Mesenchymal stem cell (in vitro differentiated cells and primary cell): ENCODE measurements at regions not wholly inside any gene's neighbourhood (a gene's known extent, or its start where the extent isn't known, plus 50 kb on each side); places are given as distances from the start of the nearest gene placed in this dataset.

ENCODE experiments used
- DNase-seq: peaks from one replicate; pipeline ENCODE4 v3.0.0-alpha.2; 2013
- H2AFZ ChIP-seq: one replicate; pipeline ENCODE4 v1.6.1; 2013; ENCODE audit warnings: low read depth, mild to moderate bottlenecking, control low read depth, inconsistent platforms, low read length, moderate library complexity
- H2AK5ac ChIP-seq: 2 replicates; pipeline ENCODE4 v1.6.1; 2013; ENCODE audit warnings: low read length, moderate library complexity, mild to moderate bottlenecking, inconsistent platforms; ENCODE audit not compliant: severe bottlenecking
- H2BK120ac ChIP-seq: one replicate; pipeline ENCODE4 v1.6.1; 2013; ENCODE audit warnings: low read depth, mild to moderate bottlenecking, inconsistent platforms, low read length, moderate library complexity
- H2BK12ac ChIP-seq, 2 experiments: one replicate each; pipeline ENCODE4 v1.6.1; 2013; ENCODE audit warnings: inconsistent platforms in 2 of 2, low read length in 2 of 2, mild to moderate bottlenecking in 2 of 2, moderate library complexity in 2 of 2, control low read depth in 1 of 2
- H2BK15ac ChIP-seq: one replicate; pipeline ENCODE4 v1.6.1; 2013; ENCODE audit warnings: mild to moderate bottlenecking, low read depth, inconsistent platforms; ENCODE audit not compliant: poor library complexity, severe bottlenecking
- H2BK5ac ChIP-seq: 2 replicates; pipeline ENCODE4 v1.6.1; 2013; ENCODE audit warnings: low read depth, mild to moderate bottlenecking, low read length, control low read depth, inconsistent platforms; ENCODE audit not compliant: poor library complexity, severe bottlenecking
- H3K14ac ChIP-seq, 2 experiments: one replicate each; pipeline ENCODE4 v1.6.1; 2013; ENCODE audit warnings: inconsistent platforms in 2 of 2, low read length in 2 of 2, control low read depth in 1 of 2, mild to moderate bottlenecking in 1 of 2, moderate library complexity in 1 of 2
- H3K18ac ChIP-seq, 2 experiments: one replicate each; pipeline ENCODE4 v1.6.1; 2013; ENCODE audit warnings: inconsistent platforms in 2 of 2, low read length in 2 of 2, control low read depth in 1 of 2, low read depth in 1 of 2, mild to moderate bottlenecking in 1 of 2
- H3K23ac ChIP-seq, 2 experiments: one replicate each; pipeline ENCODE4 v1.6.1; 2013; ENCODE audit warnings: inconsistent platforms in 2 of 2, low read length in 2 of 2, mild to moderate bottlenecking in 2 of 2, moderate library complexity in 2 of 2, control low read depth in 1 of 2
- H3K27ac ChIP-seq: 2 replicates; pipeline ENCODE4 v1.5.1; 2013; ENCODE audit warnings: mild to moderate bottlenecking, moderate library complexity, low read length, control low read depth, inconsistent platforms; ENCODE audit not compliant: poor library complexity, severe bottlenecking
- H3K27me3 ChIP-seq, 2 experiments: 2 replicates each; pipeline versions ENCODE4 v1.6.1 to v1.7.0; 2013; ENCODE audit warnings: low read length in 2 of 2, mild to moderate bottlenecking in 2 of 2, moderate library complexity in 2 of 2, control low read depth in 1 of 2, inconsistent platforms in 1 of 2; ENCODE audit not compliant: control insufficient read depth in 1 of 2, insufficient read depth in 1 of 2
- H3K36me3 ChIP-seq, 2 experiments: 2 replicates each; pipeline versions ENCODE4 v1.6.1 to v1.7.0; 2013; ENCODE audit warnings: low read length in 2 of 2, control low read depth in 1 of 2, inconsistent platforms in 1 of 2, low read depth in 1 of 2, mild to moderate bottlenecking in 1 of 2; ENCODE audit not compliant: insufficient read depth in 2 of 2, control insufficient read depth in 1 of 2
- H3K4ac ChIP-seq, 2 experiments: one replicate each; pipeline ENCODE4 v1.6.1; 2013; ENCODE audit warnings: inconsistent platforms in 2 of 2, low read length in 2 of 2, mild to moderate bottlenecking in 2 of 2, moderate library complexity in 2 of 2, control low read depth in 1 of 2, low read depth in 1 of 2
- H3K4me1 ChIP-seq: 2 replicates; pipeline ENCODE4 v1.6.1; 2013; ENCODE audit warnings: low read depth, low read length, control low read depth; ENCODE audit not compliant: control insufficient read depth, insufficient read depth
- H3K4me2 ChIP-seq: 2 replicates; pipeline ENCODE4 v1.6.1; 2013; ENCODE audit warnings: low read length, mild to moderate bottlenecking, inconsistent platforms; ENCODE audit not compliant: poor library complexity, severe bottlenecking
- H3K4me3 ChIP-seq, 2 experiments: 2 replicates each; pipeline versions ENCODE4 v1.5.1 to v1.7.0; 2013; ENCODE audit warnings: low read length in 2 of 2, mild to moderate bottlenecking in 2 of 2, control low read depth in 1 of 2, low read depth in 1 of 2; ENCODE audit not compliant: insufficient read depth in 1 of 2
- H3K79me1 ChIP-seq: replicated peaks from 2 replicates; pipeline ENCODE4 v1.6.1; 2013; ENCODE audit warnings: mild to moderate bottlenecking, control low read depth, low read length, inconsistent platforms; ENCODE audit not compliant: poor library complexity, severe bottlenecking
- H3K9ac ChIP-seq: 2 replicates; pipeline ENCODE4 v1.7.0; 2013; ENCODE audit warnings: mild to moderate bottlenecking, low read length, moderate library complexity
- H3K9me3 ChIP-seq: 2 replicates; pipeline ENCODE4 v1.7.0; 2013; ENCODE audit warnings: mild to moderate bottlenecking, low read length; ENCODE audit not compliant: control insufficient read depth
- H4K8ac ChIP-seq: one replicate; pipeline ENCODE4 v1.6.1; 2013; ENCODE audit warnings: inconsistent platforms, mild to moderate bottlenecking, low read length, moderate library complexity
- H4K91ac ChIP-seq: one replicate; pipeline ENCODE4 v1.6.1; 2013; ENCODE audit warnings: mild to moderate bottlenecking, low read length, inconsistent platforms
- WGBS: methylation state at CpG from one replicate; pipeline ENCODE4 v1.1.7; 2013; ENCODE audit warnings: mixed read lengths; 5-methylcytosine and 5-hydroxymethylcytosine counted together

DNA sequence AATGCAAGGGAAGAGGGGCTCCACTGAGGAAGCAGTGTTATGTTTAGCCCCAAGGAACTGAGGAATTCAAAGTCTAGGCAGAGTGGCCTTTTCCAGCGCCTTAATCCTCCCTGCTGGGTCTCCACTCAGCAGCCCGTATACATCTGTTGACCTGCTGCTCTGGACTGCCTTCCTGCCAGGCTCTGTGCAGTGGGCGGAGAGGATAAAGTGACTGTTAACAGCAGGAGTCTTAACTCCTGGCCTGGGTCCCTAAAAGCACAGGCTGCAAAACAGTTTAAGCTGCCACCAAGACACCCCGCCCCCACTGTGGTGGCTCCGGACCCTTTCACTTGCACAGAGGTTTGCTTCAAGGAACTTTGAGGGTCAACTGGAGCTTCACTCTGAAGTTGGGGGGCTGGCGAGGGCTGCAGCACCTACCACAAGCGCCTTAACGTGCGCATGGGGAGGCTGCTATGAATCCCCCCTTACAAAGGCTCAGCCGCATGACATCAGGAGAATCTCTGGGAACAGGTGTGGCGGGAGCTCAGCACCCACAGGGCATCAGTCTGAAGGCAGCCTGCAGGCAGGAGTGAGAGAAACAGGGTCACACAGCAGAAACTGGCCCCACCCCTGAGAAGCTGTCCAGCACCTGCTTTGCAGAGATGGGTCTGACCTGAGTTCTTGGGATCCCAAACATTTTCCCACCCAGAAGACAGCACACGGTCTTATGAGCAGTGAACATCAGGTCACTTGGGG is 358.2 kb upstream of the GATB start:
- Histone ChIP-seq H3K23ac (no peak overlapping the region), H3K4me3 (no peak overlapping the region), H3K36me3 (no peaks in the 10 kb centered on the region), H3K9ac (no peak overlapping the region), H2BK15ac (no peak overlapping the region), H3K4me1 (no peaks in the 10 kb centered on the region), H4K91ac (no peak overlapping the region), H2BK12ac (no peak overlapping the region), H2AFZ (no peak overlapping the region), H3K4me2 (no peak overlapping the region), H3K27me3 (peaks cover 16 to 21% of the 10 kb centered on the region in 2 experiments), H3K18ac (no peak overlapping the region), H2BK120ac (no peak overlapping the region), H3K79me1 (no peaks in the 10 kb centered on the region), H2BK5ac (no peak overlapping the region), H3K4ac (no peak overlapping the region), H3K27ac (no peak overlapping the region), H2AK5ac (no peak overlapping the region), H3K14ac (no peak overlapping the region), H3K9me3 (no peaks in the 10 kb centered on the region), H4K8ac (no peak overlapping the region)
- no peak for DNase-seq
- WGBS, result 74% methylated on average over 11 of the region's 12 CpGs

DNA sequence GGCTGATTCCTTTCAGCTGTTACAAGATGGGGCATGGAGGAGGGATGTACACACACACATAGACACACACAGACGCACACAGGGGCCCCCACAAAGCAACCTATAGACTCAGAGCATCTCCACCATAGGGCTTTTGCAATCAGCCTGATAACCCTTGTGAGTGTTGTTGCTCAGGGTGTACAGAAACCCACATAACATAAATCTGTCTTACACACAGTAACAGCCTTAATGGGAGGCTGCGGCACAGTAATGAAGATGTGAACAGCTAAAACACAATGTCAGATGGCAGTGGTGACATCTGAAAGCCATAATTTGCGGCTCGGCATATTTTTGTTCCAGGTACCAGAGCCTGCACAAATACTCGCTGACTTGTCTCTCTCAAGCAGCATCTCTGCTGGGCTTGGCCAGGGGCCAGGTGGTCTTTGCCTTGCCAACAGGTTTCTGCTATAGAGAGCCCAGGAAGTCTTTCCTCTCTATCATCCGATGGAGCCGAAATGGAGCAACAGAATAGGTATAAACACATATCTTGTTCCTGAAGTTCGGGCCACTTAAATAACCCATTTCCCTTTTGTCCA is 357.2 kb upstream of the GATB start:
- no peak overlapping the region for H3K18ac ChIP-seq
- no peak overlapping the region for H3K27ac ChIP-seq
- H3K36me3 ChIP-seq, result no peaks in the 10 kb centered on the region
- H2BK15ac ChIP-seq, result no peak overlapping the region
- DNase-seq, result no peak
- WGBS, result 94% methylated on average over 7 of the region's 8 CpGs
- no peaks in the 10 kb centered on the region for H3K79me1 ChIP-seq
- H3K27me3 ChIP-seq, result peaks cover 16 to 21% of the 10 kb centered on the region in 2 experiments
- H2AK5ac ChIP-seq, result no peak overlapping the region
- no peak overlapping the region for H4K8ac ChIP-seq
- no peak overlapping the region for H4K91ac ChIP-seq
- no peak overlapping the region for H3K4me2 ChIP-seq
- H3K4me3 ChIP-seq, result no peak overlapping the region
- H3K4ac ChIP-seq, result no peak overlapping the region
- H3K9ac ChIP-seq, result no peak overlapping the region
- H2BK12ac ChIP-seq, result no peak overlapping the region
- no peak overlapping the region for H2BK5ac ChIP-seq
- no peak overlapping the region for H3K23ac ChIP-seq
- no peaks in the 10 kb centered on the region for H3K4me1 ChIP-seq
- H3K9me3 ChIP-seq, result no peaks in the 10 kb centered on the region
- no peak overlapping the region for H3K14ac ChIP-seq
- no peak overlapping the region for H2AFZ ChIP-seq
- no peak overlapping the region for H2BK120ac ChIP-seq

- Histone ChIP-seq H3K27ac (no peak overlapping the region), H2AFZ (no peak overlapping the region), H3K9ac (no peak overlapping the region), H2BK5ac (no peak overlapping the region), H3K23ac (no peak overlapping the region), H2BK120ac (no peak overlapping the region), H3K4me3 (no peak overlapping the region), H3K9me3 (no peaks in the 10 kb centered on the region), H2BK12ac (no peak overlapping the region), H4K91ac (no peak overlapping the region), H3K14ac (no peak overlapping the region), H2AK5ac (no peak overlapping the region), H4K8ac (no peak overlapping the region), H3K36me3 (no peaks in the 10 kb centered on the region), H2BK15ac (no peak overlapping the region), H3K18ac (no peak overlapping the region), H3K4me1 (no peaks in the 10 kb centered on the region), H3K4me2 (no peak overlapping the region), H3K4ac (no peak overlapping the region), H3K79me1 (no peaks in the 10 kb centered on the region), H3K27me3 (peaks cover 16 to 21% of the 10 kb centered on the region in 2 experiments)
- no peak for DNase-seq
- 92% methylated on average over 6 of the region's 6 CpGs for WGBS
Observed at GRCh38 chr4:152117520-152117919, 356.7 kb upstream of the GATB start.

GRCh38 chr4:152117054-152117453 is 356.2 kb upstream of the GATB start:
- H3K18ac ChIP-seq, result no peak overlapping the region
- H3K23ac ChIP-seq, result no peak overlapping the region
- H3K4ac ChIP-seq, result no peak overlapping the region
- no peak overlapping the region for H2BK12ac ChIP-seq
- H2BK5ac ChIP-seq, result no peak overlapping the region
- H3K27ac ChIP-seq, result no peak overlapping the region
- H2BK120ac ChIP-seq, result no peak overlapping the region
- no peaks in the 10 kb centered on the region for H3K36me3 ChIP-seq
- no peak overlapping the region for H2AK5ac ChIP-seq
- no peak overlapping the region for H3K4me3 ChIP-seq
- H2AFZ ChIP-seq, result no peak overlapping the region
- H3K9me3 ChIP-seq, result no peaks in the 10 kb centered on the region
- no peak for DNase-seq
- H4K91ac ChIP-seq, result no peak overlapping the region
- no peak overlapping the region for H3K14ac ChIP-seq
- no peak overlapping the region for H3K9ac ChIP-seq
- no peaks in the 10 kb centered on the region for H3K4me1 ChIP-seq
- H2BK15ac ChIP-seq, result no peak overlapping the region
- H4K8ac ChIP-seq, result no peak overlapping the region
- H3K79me1 ChIP-seq, result no peaks in the 10 kb centered on the region
- peaks cover 16 to 21% of the 10 kb centered on the region in 2 experiments for H3K27me3 ChIP-seq
- no peak overlapping the region for H3K4me2 ChIP-seq
- WGBS, result 65% methylated on average over 2 of the region's 3 CpGs
